ENCODE measurements at regions not wholly inside any gene's neighbourhood (a gene's known extent, or its start where the extent isn't known, plus 50 kb on each side); places are given as distances from the start of the nearest gene placed in this dataset.
A peak's percentile ranks its signal among the peaks of the same experiment; 100 is the strongest.

- WGBS (ENCODE audit: insufficient coverage, insufficient replicate concordance, low lambda C conversion rate, missing lambda C conversion rate), result 0% methylated on average over 2 of the region's 2 CpGs
- intact Hi-C loops (cut with micrococcal nuclease; ENCODE audit: unreplicated experiment) (no loop called here), in situ Hi-C loops (cut with MboI) (no loop called here)
- ATAC-seq (no peak), FAIRE-seq (no peak), DNase-seq (ENCODE audit: low read depth, low spot score) (no peak)
- no TSS peak for BruUV-seq (replicated peaks)
- ChIA-PET SMC1A (ENCODE audit: uncharacterized antibody, unreplicated experiment) (no interaction called here), POLR2A (no interaction called here), CTCF (no interaction called here), RAD21 (ENCODE audit: unreplicated experiment) (interaction anchor here (1.4 kb wide), 1 partner anchor 45 kb away, joined by 3 read pairs; no protein-coding TSS in a partner anchor)
- TF ChIP-seq TCF7 (IDR thresholded peaks at IDR 0.05; ENCODE audit: borderline replicate concordance) (no peak), CBFB (IDR thresholded peaks at IDR 0.05; ENCODE audit: low read depth) (no peak), BHLHE40 (IDR thresholded peaks at IDR 0.05; ENCODE audit: borderline replicate concordance in 1 of 2, low read depth in 2 of 2, low read length in 1 of 2) (no peak), SIN3A (IDR thresholded peaks at IDR 0.05; ENCODE audit: low read depth, low read length) (no peak), NFYA (IDR thresholded peaks at IDR 0.05; ENCODE audit: borderline replicate concordance, low read depth, low read length) (no peak), IKZF1 (conservative IDR thresholded peaks at IDR 0.05) (no peak), RAD51 (IDR thresholded peaks at IDR 0.05) (no peak)
- Histone ChIP-seq H3K36me3 (ENCODE audit: control insufficient read depth in 2 of 2, insufficient read depth in 2 of 2, low read length in 1 of 2) (no peaks in the 10 kb centered on the region), H3K27ac (ENCODE audit: control insufficient read depth, insufficient read depth) (no peak overlapping the region), H3K4me2 (ENCODE audit: control insufficient read depth, insufficient read depth) (no peak overlapping the region), H4K20me1 (ENCODE audit: control insufficient read depth, insufficient read depth) (no peaks in the 10 kb centered on the region), H3K9ac (ENCODE audit: control insufficient read depth, insufficient read depth, low read length) (no peak overlapping the region), H3K9me3 (replicated peaks; ENCODE audit: control insufficient read depth, insufficient read depth, low read length) (no peaks in the 10 kb centered on the region), H3K4me1 (ENCODE audit: control insufficient read depth, insufficient read depth, low read length) (no peaks in the 10 kb centered on the region), H3K27me3 (replicated peaks in 1 of 2; ENCODE audit: control insufficient read depth in 2 of 2, insufficient read depth in 2 of 2, low read length in 1 of 2) (no peaks in the 10 kb centered on the region), H2AFZ (ENCODE audit: control insufficient read depth, low read depth, low read length) (no peak overlapping the region), H3K4me3 (no peak overlapping the region), H3K79me2 (ENCODE audit: control insufficient read depth, insufficient read depth, low read length) (no peaks in the 10 kb centered on the region)
These were observed 457.8 kb upstream of the DAB1 start for GRCh38 chr1:57881639-57882038.

GRCh38 chr1:57879700-57880099, 455.8 kb upstream of the DAB1 start:
- DNase-seq (ENCODE audit: low read depth, low spot score), result no peak
- TF ChIP-seq RFX5 (IDR thresholded peaks at IDR 0.05; ENCODE audit: low read depth, low read length) (no peak), RAD21 (IDR thresholded peaks at IDR 0.05; ENCODE audit: insufficient read depth, low read depth, low read length) (no peak), CBFB (IDR thresholded peaks at IDR 0.05; ENCODE audit: low read depth) (no peak), EP300 (IDR thresholded peaks at IDR 0.05; ENCODE audit: borderline replicate concordance in 1 of 2, control insufficient read depth in 1 of 2, low read depth in 2 of 2, low read length in 2 of 2) (0 out of 4 replicates have a peak, but pooled peaks of 1 of the 2 experiments have one; percentile 13), SKIL (IDR thresholded peaks at IDR 0.05; ENCODE audit: low read depth, poor library complexity, severe bottlenecking) (no peak), IKZF1 (conservative IDR thresholded peaks at IDR 0.05) (peak; percentile 25; the same call in 1 of the 2 replicates), E2F4 (IDR thresholded peaks at IDR 0.05; ENCODE audit: low read depth, low read length) (no peak), IKZF2 (IDR thresholded peaks at IDR 0.05) (peak; percentile 19 to 25; a peak in 2 of 4 replicates), MTA2 (IDR thresholded peaks at IDR 0.05; ENCODE audit: low read depth) (peak; percentile 28; the same call in 1 of the 2 replicates), RAD51 (IDR thresholded peaks at IDR 0.05) (no peak), DPF2 (IDR thresholded peaks at IDR 0.05) (peak; percentile 26; the same call in 1 of the 2 replicates), YY1 (IDR thresholded peaks at IDR 0.05; ENCODE audit: low read depth, low read length) (no peak), HDGF (IDR thresholded peaks at IDR 0.05) (no peak)

More at GRCh38 chr1:57879700-57880099, 455.8 kb upstream of the DAB1 start:
- ATAC-seq, result peak; percentile 81
- SMC1A ChIA-PET (ENCODE audit: uncharacterized antibody, unreplicated experiment), result interaction anchor here (1.5 kb wide), 1 partner anchor 11 kb away, joined by 5 read pairs; no protein-coding TSS in a partner anchor
- Histone ChIP-seq H3K79me2 (ENCODE audit: control insufficient read depth, insufficient read depth, low read length) (no peaks in the 10 kb centered on the region), H3K36me3 (ENCODE audit: control insufficient read depth in 2 of 2, insufficient read depth in 2 of 2, low read length in 1 of 2) (no peaks in the 10 kb centered on the region), H4K20me1 (ENCODE audit: control insufficient read depth, insufficient read depth) (no peaks in the 10 kb centered on the region), H2AFZ (ENCODE audit: control insufficient read depth, low read depth, low read length) (no peak overlapping the region), H3K4me1 (ENCODE audit: control insufficient read depth, insufficient read depth, low read length) (no peaks in the 10 kb centered on the region), H3K4me3 (no peak overlapping the region), H3K9me3 (replicated peaks; ENCODE audit: control insufficient read depth, insufficient read depth, low read length) (no peaks in the 10 kb centered on the region), H3K27ac (ENCODE audit: control insufficient read depth, insufficient read depth) (no peak overlapping the region), H3K9ac (ENCODE audit: control insufficient read depth, insufficient read depth, low read length) (no peak overlapping the region), H3K4me2 (ENCODE audit: control insufficient read depth, insufficient read depth) (no peak overlapping the region), H3K27me3 (replicated peaks in 1 of 2; ENCODE audit: control insufficient read depth in 2 of 2, insufficient read depth in 2 of 2, low read length in 1 of 2) (no peaks in the 10 kb centered on the region)
- in situ Hi-C loops (cut with MboI), result no loop called here
- intact Hi-C loops (cut with micrococcal nuclease; ENCODE audit: unreplicated experiment), result no loop called here
- CTCF ChIA-PET, result no interaction called here
- POLR2A ChIA-PET, result no interaction called here
- RAD21 ChIA-PET (ENCODE audit: unreplicated experiment), result no interaction called here
- no TSS peak for BruUV-seq (replicated peaks)
- FAIRE-seq, result no peak
- 2% methylated on average over 3 of the region's 3 CpGs for WGBS (ENCODE audit: insufficient coverage, insufficient replicate concordance, low lambda C conversion rate, missing lambda C conversion rate)

Data from GM12878 (cell line).